ENCODE measurements at regions not wholly inside any gene's neighbourhood (a gene's known extent, or its start where the extent isn't known, plus 50 kb on each side); places are given as distances from the start of the nearest gene placed in this dataset.

DNA sequence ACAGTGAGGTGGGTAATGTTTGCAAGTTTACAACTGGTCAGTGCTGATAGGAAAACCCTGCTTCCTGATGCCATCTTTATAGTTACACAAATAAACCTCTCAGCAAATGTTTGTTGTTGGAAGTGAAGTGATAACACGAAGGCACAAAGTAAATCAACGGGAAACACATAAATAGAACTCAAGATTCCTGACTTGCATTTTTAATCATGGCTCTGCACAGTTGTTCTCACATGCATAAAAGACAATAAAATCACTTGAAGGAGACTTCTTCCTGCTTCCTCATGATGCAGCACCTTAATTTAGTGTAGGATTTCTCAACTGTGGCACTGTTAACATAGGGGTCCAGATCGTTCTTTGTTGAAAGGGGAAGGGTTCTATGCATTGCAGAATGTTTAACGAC, 907.7 kb downstream of the RAB28 start:
- no peak for TF ChIP-seq CTCF (IDR thresholded peaks at IDR 0.05)
- TF ChIP-seq MXI1 (IDR thresholded peaks at IDR 0.05; ENCODE audit: low read depth, low read length): no peak
- TF ChIP-seq YY1 (IDR thresholded peaks at IDR 0.05; ENCODE audit: low read depth): no peak
- TF ChIP-seq, protein P1, sequence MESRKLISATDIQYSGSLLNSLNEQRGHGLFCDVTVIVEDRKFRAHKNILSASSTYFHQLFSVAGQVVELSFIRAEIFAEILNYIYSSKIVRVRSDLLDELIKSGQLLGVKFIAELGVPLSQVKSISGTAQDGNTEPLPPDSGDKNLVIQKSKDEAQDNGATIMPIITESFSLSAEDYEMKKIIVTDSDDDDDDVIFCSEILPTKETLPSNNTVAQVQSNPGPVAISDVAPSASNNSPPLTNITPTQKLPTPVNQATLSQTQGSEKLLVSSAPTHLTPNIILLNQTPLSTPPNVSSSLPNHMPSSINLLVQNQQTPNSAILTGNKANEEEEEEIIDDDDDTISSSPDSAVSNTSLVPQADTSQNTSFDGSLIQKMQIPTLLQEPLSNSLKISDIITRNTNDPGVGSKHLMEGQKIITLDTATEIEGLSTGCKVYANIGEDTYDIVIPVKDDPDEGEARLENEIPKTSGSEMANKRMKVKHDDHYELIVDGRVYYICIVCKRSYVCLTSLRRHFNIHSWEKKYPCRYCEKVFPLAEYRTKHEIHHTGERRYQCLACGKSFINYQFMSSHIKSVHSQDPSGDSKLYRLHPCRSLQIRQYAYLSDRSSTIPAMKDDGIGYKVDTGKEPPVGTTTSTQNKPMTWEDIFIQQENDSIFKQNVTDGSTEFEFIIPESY (IDR thresholded peaks at IDR 0.05; ENCODE audit: borderline replicate concordance, low read depth): no peak
- TF ChIP-seq, protein P2, sequence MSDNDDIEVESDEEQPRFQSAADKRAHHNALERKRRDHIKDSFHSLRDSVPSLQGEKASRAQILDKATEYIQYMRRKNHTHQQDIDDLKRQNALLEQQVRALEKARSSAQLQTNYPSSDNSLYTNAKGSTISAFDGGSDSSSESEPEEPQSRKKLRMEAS (IDR thresholded peaks at IDR 0.05; ENCODE audit: low read depth): no peak
- TF ChIP-seq, protein P3, sequence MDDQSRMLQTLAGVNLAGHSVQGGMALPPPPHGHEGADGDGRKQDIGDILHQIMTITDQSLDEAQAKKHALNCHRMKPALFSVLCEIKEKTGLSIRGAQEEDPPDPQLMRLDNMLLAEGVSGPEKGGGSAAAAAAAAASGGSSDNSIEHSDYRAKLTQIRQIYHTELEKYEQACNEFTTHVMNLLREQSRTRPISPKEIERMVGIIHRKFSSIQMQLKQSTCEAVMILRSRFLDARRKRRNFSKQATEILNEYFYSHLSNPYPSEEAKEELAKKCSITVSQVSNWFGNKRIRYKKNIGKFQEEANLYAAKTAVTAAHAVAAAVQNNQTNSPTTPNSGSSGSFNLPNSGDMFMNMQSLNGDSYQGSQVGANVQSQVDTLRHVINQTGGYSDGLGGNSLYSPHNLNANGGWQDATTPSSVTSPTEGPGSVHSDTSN (IDR thresholded peaks at IDR 0.05): no peak
- TF ChIP-seq RFX5 (IDR thresholded peaks at IDR 0.05; ENCODE audit: low read length): no peak
